HG03342 (cell line): ENCODE measurements at regions not wholly inside any gene's neighbourhood (a gene's known extent, or its start where the extent isn't known, plus 50 kb on each side); places are given as distances from the start of the nearest gene placed in this dataset.
"Not testable (repeated sequence)": the region's sequence is repeated elsewhere in the genome, so short reads cannot be mapped to it uniquely, and the experiment has no call there.

ENCODE experiments used
- ATAC-seq: cut with Tn5 transposase; IDR thresholded peaks from one replicate; pipeline ENCODE4 v1.9.1; 2021; ENCODE audit warnings: mild to moderate bottlenecking, moderate library complexity; ENCODE audit not compliant: unreplicated experiment

DNA sequence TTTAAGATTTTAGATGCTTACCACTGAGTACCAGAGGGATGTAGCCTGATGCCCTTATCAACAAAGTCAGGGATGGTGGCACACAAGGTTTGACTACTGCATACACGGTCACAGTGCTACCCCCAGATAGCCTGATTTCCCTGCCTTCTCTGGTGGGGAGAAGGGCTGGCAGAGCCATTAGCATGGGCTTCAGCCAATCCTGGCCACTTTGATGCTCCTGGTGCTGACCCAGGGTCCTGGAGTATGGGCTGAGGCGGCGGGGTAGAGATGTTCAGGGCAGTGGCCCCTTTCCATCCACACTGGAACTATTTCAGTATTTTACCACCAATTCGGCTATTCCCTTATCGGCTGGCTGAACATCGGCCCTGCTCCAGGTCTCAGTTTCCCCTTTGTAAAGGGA, 83.2 kb downstream of the POTEB3 start:
- ATAC-seq = not testable (repeated sequence)

GRCh38 chr15:21355944-21356343, 84.4 kb downstream of the POTEB3 start:
- not testable (repeated sequence) for ATAC-seq

DNA sequence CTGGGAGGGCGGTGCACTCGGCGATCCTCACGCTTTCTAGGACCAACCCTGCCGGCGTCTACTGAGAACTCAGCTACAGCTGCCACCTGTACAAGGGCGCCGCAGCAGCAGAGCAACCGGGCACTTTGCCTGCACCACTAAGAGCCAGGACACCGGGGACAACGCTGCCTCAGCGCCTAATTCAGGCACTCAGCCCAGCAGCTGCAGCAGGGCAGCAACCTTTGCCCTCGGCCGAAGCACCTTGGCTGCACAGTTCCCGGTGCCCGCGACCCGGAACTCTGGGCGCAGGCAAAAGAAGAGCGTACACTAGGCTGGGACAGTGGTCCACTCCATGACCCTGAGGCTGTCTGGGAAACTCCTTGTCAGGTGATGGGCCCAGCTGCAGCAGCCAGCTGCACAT, 85.7 kb downstream of the POTEB3 start:
- not testable (repeated sequence) for ATAC-seq

DNA sequence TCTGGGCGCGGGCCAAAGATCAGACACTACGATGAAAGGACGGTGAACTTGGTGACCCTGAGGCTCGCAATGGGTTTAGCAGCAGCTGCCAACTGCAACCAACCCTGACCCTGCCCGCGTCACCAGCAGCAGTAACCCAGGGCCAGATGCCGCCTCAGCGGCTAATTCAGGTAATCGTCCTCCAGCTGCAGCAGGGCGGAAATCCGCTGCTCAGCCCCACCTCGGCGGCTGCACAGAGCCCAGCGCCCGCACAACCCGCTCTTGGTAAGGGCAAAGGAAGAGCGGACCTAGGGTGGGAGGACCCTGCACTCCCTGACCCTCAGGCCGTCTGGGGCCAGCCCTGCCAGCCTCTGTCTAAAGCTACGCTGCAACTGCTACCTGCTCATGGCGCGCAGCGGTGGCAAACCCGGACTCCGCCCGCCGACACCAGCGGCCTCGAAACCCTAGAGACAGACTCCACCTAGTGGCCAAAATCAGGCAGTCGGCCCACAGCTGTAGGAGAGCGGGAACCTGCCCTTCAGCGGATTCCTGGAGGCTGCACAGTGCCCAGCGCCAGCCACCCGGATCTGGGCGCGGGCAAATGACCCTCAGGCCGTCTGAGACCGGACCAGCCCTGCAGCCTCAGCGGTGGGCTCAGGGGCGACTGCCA, 87.5 kb downstream of the POTEB3 start:
- not testable (repeated sequence) for ATAC-seq

- not testable (repeated sequence) for ATAC-seq
Measured at GRCh38 chr15:21344960-21345359, 95.3 kb downstream of the POTEB3 start.

DNA sequence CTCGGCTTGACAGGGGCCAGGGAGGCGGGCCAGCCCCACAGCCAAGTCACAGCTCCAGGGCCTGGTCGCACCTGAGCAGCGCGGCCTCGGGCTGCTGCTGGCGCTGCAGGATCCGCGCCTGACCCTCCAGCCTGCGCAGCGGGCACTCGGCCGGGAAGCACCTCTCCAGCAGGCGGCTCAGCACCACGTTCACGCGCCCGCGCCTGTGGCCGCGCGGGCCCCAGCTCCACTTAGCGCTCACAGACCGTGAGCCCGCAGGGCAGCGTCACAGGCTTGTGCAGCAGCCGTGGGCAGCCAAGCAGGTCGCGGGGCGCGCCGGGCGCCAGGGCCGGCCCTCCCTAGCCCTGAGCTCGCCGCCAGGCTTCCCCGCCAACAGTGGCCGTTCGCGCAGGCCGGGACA, 95.8 kb downstream of the POTEB3 start:
- ATAC-seq = not testable (repeated sequence)

DNA sequence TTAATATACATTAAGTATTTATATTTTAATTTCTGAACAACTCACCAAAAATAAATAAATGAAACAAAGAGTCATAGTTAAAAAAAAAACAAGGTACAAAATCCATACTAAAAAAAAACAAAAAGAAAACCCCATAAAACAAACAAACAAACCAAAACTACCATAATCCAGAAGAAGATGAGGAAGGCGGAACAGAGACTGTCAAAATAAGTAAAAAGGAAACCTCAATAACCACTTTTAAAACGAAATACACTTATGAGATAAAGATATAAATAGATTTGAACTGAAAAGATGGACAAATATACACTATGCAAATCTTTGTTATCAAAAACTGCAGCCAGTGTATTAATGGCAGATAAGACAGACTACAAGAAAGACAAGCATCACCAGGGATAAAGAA, 103.3 kb downstream of the POTEB3 start:
- not testable (repeated sequence) for ATAC-seq

- not testable (repeated sequence) for ATAC-seq
Measured at GRCh38 chr15:21324720-21325460, 115.4 kb downstream of the POTEB3 start.

- ATAC-seq = peak; percentile 50
Measured at GRCh38 chr15:21284353-21284752, 155.9 kb downstream of the POTEB3 start.

DNA sequence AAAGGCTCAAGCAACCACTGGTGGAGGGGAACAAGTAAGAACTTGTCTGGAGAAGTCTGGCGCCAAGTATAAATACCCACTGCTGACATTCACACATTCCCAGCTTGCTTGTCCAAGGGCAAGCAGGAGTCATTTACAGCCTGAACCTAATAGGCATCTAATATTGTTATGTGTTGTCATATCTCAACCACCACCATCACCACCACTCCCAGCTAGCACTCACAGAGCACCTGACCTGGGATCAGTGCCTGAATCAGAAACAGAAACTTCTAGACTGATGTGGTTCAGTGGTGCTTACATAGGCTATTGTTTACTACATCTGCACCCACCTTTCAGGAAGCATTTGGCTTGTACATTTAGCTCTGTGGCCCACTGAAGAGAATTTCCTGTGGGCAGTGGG, 157.1 kb downstream of the POTEB3 start:
- ATAC-seq = peak; percentile 89

- not testable (repeated sequence) for ATAC-seq
Measured at GRCh38 chr15:21280272-21280671, 160.0 kb downstream of the POTEB3 start.

GRCh38 chr15:21272176-21272982, 167.9 kb downstream of the POTEB3 start:
- peak; percentile 51 for ATAC-seq

DNA sequence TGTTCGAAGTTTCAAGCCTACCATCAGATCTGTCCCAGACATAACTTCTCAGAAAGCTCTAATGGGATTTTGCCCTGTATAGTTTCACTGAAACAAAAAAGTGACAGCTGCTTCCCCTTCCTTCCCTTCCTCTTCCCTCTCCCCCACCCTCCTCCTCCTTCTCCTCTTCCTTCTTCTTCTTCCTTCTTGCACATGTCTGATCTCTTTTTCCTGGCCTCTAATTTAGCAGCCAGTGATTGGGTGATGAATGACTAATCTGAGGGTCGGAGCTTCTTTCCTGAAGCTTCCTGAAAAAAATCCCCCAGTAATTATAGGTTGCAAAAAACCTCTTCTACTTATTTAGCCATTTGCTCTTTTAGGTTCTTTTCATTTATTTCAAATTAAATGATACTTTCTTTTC, 168.7 kb downstream of the POTEB3 start:
- ATAC-seq = no peak

DNA sequence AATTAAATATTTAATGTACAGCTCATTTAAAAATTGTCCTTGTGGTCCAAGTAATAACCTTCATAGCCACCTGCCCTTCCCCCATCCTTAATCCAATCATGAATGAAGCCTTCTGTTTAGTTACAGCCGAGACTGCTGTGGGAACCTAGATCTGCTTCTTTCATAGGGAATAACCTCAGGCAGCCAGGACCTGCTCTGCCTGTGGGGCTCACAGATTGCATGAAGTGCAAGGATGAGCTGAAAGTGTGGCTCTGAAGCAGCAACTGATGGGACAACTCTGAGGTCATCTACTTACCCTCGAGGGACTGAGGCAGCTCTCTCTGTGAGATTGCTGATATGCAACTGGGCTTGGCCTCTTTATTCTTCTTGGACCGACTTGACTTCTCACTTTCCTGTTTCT, 169.8 kb downstream of the POTEB3 start:
- ATAC-seq = no peak

- not testable (repeated sequence) for ATAC-seq
Measured at GRCh38 chr15:21269673-21270072, 170.6 kb downstream of the POTEB3 start.

DNA sequence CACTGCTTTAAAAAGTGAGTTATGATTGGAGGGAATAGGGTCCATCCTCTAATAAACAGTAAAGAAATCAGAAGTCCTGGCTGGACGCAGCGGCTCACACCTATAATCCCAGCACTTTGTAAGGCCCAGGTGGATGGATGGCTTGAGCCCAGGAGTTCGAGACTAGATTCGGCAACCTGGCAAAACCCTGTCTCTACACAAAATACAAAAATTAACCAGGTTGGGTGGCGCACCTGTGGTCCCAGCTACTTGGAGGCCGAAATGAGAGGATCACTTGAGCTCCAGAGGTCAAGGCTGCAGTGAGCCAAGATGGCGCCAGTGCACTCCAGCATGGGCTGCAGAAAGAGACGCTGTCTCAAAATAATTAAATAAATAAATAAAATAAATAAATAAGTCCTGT, 171.2 kb downstream of the POTEB3 start:
- no peak for ATAC-seq

DNA sequence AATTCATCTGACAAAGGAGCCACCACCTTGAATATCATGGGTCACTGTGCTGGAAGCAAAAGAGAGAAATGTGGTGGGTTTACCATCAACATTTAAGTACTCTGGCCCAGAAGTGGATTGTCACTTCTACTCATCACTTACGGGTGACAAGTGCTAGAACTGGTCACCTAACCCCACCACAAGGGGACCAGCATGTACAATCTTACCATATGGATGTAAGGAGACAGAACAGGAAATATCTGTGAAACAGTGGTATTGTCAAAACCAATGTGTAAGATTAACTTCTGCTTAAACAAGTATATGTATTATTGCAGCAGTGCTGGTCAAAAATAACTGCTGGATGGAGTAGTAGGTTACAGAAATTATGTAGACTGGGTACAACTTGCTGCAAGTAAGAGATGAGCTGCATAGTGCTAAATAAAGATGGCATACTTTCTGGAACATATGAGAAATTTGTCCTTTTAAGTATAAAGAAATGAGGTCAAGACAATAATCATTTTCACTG, 171.8 kb downstream of the POTEB3 start:
- ATAC-seq = no peak

DNA sequence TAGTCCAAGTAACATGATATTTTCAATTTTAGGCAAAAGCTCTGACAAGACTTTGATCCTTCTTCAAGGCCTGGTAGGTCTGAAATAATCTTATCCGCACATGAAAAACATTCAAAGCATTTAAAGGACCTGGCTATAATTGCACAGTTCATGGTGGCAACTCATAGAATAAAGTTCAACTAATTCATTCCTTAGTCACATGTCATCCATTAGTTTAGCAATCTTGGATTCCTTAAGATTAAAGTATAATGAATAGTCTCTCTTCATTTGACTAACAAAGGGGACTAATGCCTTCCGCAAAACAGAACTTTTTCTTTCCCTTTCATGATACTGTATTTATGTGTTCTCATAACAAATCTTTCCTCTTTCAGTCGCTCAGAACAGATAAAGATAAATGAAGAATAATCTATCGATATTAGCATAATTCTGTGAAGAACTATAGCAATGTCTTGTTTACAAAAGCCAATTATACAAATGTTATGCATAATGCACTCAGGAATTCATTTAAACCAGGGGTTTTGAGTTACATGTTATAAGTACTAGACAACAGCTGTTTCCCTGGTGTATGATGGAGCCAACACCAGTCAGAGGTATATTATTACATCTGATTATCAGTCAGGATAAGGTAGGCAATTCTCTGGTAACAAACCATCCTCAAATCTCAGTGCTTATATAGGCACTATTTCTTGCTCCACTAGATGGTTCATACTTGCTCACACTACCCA, 172.5 kb downstream of the POTEB3 start:
- no peak for ATAC-seq

DNA sequence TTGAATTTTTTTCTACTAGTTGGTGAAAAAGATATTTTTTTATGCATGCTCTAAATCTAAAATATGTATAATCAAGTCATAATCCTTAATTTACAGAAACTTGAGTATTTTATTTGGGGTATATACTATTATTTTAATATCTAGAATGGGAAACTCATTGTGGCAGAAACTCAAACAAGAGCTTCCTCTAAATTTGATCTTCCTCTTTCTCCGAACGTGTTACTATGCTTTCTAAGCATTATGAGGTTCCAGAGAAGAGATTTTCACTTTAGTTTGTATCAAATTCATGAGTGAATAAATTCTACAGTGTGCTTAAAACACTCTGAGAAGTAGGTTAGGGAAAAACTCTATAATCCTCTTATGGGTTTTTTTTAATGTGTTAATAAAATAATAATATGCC, 173.1 kb downstream of the POTEB3 start:
- ATAC-seq = no peak

DNA sequence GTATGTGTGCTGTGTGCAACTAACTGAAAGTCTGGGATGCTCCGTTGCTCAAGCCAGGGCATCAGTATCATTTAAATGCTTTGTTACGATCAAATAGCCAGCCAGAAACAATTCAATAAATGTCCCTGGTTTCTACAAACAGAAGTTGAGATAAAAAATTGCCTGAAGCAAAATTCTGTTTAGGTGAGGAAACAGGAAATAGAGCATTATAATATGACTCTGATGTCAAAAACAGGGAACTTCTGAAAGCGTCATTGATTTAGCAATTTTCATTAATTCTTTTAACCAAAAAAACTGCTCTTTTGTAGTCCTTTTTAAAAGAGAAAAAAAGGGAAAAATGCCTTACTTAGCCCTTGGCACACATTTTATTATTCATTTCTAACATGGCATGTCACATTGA, 174.7 kb downstream of the POTEB3 start:
- ATAC-seq = not testable (repeated sequence)
